COLO668 (cell line): ENCODE measurements at regions not wholly inside any gene's neighbourhood (a gene's known extent, or its start where the extent isn't known, plus 50 kb on each side); places are given as distances from the start of the nearest gene placed in this dataset.

Experiments
- DNase-seq: peaks from one replicate; lab custom pipeline; 2025; ENCODE audit not compliant: unreplicated experiment; lab: John Stamatoyannopoulos, UW

DNA sequence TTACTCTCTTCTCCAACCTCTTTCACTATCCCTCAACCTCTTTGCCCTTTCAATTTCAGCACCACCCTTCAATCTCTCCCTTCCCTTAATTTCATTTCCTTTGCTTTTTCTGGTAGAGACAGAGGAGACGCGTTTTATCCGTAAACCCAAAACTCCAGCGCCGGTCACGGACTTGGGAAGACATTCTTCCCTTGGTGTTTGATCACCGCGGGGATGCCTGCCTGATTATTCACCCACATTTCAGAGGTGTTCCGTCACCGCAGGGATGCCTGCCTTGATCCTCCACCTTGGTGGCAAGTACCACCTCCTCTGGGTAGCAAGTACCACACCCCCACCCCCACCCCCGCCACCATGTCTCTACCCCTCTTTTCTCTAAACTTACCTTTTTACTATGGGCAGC is 669.4 kb upstream of the PKDCC start:
- DNase-seq, result no peak

DNA sequence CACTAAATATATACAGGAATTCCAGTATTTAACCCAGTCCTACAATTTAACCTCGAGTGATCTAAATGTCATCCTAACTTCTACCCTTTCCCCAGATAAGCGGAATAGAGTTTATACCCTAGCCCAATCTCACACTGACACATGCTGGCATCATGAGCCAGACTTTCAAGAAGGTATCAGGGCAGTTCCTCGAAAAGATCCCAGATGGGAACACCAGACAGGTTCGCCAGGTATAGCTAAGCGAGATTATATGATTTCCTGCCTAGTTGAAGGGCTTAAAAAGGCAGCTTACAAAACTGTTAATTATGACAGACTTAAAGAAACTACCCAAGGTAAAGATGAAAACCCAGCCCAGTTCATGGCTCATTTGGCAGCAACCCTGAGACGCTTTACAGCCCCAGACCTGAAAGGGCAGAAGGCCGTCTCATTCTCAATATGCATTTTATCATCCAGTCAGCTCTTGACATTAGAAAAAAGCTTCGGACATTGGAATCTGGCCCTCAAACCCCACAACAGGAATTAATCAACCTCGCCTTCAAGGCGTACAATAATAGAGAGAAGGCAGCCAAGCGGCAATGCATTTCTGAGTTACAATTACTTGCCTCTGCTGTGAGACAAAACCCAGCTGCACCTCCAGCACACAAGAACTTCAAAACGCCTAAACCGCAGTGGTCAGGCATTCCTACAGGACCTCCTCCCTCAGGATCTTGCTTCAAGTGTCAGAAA is 668.2 kb upstream of the PKDCC start:
- DNase-seq, result no peak

DNA sequence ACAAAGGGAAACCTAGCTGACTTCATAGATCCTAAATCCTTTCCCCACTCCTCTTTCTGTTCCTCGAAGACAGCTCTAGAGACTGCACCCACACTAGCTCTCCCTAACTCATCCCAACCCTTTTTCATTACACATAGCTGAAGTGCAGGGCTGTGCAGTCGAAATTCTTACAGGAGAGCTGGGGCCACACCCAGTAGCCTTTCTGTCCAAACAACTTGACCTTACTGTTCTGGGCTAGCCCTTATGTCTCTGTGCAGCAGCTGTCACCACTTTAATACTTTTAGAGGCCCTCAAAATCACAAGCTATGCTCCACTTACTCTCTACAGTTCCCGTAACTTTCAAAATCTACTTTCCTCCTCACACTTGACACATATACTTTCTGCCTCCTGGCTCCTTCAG is 666.1 kb upstream of the PKDCC start:
- no peak for DNase-seq

DNA sequence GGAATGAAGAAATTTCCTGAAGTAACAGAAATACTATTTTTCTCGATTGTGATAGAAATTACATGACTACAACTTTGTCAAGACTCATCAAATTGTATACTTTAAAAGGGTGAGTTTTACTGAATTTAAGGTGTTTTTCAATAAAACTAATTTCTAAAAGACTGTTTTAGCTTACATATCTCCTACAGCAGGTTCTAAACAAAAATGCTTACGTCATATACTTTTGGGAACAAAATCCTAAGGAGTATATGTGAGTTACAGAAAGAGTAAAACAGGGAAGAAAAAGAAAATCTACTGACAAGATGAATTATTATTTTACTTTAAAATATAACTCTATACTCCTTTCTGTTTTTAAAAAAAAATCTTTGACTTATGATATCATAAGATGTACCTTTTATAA is 660.3 kb upstream of the PKDCC start:
- no peak for DNase-seq

DNA sequence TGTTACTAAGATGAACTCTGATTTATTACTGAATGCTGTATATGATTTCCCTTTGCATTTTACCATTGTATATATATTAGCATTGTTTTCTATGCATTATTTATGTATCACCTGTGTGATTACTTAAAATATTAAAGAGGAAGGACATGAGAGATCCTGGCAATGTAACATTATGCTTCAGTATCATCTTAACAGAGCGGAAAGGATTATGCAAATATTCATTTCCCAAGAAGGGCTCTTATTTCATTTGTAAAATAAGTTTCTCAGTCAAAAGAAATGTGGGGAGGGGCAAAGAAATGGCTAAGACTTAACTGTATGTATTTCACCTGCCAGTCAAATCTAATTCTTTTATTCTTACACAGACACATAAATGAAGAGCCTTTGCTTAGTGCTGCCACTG is 654.2 kb upstream of the PKDCC start:
- no peak for DNase-seq

DNA sequence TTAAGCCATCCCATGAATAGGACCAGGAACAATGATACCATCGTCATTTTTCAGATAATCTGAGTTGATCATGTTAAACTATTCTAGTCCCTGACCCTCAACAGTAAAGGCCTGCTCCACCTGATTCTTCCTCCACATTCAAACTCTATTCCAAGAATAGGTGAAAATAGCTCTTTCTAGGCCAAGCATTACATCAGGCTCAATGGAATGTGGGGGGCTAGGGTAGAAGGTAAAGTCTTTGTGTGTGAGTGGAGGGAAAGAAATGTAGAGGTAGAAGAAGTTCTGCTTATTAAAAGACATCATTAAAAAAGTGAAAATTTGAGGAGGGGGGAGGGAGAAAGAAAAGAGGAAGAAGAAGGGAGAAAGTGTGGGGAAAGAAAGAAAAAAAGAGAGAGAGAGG is 653.3 kb upstream of the PKDCC start:
- DNase-seq, result no peak

DNA sequence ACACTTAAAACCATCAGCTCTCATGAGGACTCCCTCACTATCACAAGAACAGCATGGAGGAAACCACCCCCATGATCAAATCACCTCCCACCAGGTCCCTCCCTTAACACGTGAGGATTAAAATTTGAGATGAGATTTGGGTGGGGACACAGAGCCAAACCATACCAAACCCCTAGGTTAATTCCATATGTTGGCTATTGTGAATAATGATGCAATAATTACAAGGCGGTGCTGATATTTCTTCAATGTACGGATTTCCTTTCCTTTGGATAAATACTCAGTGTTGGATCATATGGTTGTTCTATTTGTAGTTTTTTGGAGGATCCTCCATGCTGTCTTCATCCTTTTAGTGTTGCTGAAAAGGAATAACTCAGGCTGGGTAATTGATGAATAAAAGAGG is 652.1 kb upstream of the PKDCC start:
- no peak for DNase-seq

DNA sequence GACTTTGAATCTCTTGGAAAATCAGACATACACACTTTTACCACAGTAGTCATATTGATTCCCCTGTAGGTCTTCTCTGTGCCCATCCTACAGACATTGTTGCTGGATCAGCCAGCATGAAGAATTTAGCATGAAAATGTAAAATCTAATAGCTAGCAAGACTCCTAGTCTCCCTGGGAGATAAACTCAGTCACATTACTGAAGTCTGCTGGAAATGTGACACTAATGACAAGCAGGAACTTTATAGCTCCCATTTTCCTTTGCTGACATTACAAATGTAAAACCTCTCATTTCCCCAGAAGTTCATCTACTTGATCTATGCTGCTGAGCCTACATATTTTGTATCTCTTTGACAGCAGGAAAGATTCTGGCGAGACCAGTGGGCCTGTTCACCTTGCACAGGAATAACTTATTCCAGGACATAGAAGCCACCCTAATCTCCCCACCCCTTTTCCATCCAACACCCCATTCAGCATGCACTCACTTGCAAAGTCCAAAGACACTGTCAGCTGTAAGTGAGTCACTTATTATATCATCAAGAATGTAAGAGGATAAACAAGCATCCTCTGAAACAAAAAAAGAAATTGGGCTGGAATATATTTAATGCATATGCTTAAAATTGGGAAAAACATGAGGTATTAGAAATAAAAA is 648.3 kb upstream of the PKDCC start:
- no peak for DNase-seq

DNA sequence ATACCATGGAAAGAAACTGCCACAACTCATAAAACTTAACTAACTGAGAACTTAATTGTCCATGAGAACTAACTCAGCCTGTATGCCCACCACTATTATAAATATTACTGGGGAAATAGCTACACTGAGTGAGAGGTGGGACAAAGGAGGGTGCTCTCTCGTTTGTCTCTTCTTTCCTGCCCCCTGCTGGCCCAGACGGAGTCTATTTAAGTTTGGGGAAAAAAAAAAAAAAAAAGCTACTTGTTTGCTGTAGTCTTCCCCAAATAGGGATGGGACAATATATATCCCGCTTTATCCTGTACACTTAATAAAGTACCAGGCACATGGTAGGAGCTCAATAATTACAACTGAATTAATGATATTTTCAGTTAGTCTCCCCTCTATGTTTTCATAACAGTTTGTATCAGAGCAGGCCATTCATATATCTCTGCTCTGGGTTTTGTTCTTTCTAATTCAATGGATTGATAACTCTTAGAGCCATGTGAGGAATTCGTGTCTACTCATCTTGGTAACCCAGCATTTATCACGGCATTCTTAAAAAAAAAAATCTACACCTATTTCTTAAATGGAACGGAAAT is 647.6 kb upstream of the PKDCC start:
- DNase-seq, result no peak

DNA sequence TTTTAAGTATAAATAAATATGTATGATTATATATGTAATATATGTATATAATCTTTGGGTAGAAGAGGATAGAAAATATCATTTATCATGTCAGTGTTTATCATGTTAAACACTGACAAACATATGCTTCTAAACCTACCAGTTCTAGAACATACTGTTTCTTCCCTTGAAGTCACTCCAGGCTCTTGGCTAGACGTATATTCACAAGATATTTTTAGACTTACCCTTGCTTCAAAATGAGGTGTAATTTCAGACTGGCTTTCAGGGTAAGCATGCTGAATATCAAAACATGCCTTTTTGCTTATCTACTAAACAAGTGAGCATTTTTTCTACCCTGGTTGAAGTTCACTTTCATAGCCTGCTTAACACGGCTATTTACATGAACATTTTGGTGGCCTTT is 642.4 kb upstream of the PKDCC start:
- no peak for DNase-seq

DNA sequence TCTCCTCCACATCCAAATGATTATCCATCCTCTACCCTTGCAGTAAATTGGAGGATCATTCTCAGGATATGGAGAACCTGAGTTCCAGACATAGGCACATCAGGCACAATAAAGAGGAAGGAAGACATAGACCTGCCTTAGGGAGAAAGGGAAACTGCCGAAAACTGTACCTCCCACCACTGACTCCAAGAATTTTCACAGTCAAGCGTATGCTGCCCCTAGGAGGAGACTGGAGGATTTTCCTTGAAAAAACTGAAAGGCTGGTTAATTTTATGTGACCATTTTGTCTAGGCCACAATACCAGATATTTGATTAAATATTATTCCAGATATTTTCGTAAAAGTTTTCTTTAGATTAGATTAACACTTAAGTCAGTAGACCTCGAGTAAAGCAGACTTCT is 638.5 kb upstream of the PKDCC start:
- no peak for DNase-seq

DNA sequence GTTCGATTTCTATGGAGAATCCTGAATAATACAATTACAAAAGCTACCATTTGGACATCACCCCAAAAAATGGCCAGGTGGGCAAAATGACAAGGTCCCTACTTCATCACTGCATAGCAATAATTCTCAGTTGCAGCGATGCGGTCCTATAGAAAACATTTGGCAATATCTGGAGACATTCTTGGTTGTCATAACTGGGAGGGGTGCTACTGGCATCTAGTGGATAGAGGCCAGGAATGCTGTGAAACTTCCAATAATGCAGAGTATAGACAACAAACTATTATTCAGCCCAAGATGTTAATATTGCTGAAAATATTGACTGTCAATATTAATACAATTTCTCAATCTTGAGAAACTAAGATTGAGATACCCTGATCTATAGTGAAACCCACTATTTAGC is 637.8 kb upstream of the PKDCC start:
- DNase-seq, result no peak

DNA sequence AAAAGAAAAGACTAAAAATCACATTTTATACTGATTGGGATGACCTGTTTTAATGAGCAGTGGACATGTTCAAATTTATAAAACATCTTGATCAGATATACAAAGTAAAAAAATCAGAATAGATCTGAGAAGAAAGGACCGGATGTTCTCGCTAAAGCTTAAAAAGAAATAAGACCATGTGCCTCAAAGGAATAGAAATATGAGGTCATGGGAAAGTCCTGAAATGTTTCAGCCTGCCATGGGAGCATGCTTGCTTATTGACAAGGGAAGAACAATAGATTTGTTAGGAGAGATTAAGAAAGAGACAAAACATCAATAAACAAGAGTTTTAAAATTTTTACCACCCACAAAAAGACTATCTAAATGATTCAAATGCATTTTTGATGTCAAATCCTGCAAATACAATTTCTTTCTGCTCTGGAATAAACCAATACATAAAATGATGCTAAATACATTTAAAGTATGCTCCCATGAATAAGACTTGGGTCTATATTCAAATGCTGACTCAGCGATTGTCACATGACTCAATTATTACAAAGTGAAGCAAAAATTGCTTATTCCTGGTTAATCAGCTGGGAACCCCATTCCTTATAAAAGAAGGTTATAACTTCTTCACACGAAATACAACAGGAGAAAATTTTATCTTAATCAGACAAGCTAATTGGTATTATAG is 633.9 kb upstream of the PKDCC start:
- no peak for DNase-seq

DNA sequence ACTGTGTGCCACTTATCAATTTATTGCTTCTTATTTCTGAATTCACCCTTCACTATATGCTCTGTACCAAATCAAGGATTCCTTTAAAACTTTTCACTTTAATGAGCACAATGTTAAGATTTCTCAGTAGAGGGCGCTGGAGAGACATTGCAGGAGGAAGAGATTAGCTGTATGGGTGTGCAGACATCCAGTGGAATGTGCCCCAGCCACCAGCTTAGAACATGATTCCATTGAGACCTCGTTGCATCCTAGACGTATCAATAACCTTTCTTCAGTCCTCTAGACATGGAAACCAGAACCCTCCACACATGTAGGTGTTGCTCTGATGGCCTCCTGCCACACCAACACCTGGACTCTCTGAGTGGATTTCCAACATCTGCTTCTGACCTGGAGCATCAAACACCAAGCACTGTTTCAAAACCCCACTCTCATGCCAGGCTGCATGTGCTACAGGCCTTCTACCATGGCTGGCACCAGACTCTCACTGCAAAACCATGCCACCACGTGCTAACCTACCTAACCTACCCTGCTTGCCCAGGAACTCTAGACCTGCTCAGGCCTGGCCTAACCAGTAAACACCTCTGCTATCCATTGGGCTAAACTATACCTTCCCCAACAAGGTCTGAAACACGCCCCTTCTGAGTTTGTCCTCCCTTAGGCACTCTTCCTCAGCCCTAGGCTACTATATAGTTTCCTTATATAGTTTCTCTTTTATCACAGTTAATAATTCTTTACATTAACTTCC is 633.2 kb upstream of the PKDCC start:
- peak; percentile 2 for DNase-seq

DNA sequence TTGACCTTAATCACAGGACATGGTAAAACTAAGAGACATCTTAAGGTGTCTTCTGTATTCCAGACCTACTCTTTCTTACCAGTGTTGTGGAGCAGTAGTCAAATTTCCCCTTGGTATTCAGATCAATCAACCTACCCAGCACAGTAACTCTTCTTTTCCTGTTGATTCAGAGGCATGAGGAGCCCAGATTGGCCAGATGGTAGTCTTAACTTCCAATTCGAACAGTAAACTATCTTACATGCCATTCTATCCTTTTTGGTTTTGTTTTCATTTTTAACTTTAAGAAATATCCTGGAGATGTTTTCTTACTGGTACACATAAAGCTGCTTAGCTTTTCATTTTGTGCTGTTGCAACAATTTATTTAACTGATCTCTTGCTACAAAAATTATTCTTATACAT is 630.3 kb upstream of the PKDCC start:
- no peak for DNase-seq

DNA sequence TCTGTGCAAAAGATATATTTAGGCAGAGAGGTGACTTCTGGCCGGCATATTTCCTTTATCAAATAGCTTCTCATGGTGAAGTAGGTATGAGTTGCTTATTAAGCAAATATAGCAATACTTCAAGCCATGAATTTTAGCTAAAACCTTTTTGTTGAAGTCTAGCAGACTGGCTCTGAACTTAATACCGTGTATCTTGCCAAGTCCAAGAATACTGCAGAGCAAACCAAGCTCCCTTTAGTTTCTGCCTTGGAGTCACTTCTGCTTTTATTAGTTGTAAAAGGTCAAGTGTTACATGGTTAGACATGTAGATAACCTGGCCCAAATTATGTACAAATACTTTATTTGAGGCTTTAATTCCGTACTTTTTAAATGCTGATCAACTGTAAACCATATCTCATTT is 627.6 kb upstream of the PKDCC start:
- no peak for DNase-seq

DNA sequence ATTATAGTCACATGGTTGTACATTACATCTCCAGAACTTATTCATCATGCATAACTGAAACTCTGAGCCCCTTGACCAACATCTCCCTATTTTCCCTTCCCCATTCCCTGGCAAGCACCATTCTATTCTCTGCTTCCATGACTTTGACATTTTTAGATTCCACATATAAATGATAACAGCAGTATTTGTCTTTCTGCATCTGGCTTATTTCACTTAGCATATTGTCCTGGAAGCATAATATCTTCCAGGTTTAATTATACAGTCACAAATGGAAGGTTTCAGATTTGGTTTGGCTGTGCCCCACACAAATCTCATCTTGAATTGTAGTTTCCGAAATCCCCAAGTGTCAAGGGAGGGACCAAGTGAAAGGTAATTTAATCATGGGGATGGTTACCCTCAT is 626.9 kb upstream of the PKDCC start:
- no peak for DNase-seq

DNA sequence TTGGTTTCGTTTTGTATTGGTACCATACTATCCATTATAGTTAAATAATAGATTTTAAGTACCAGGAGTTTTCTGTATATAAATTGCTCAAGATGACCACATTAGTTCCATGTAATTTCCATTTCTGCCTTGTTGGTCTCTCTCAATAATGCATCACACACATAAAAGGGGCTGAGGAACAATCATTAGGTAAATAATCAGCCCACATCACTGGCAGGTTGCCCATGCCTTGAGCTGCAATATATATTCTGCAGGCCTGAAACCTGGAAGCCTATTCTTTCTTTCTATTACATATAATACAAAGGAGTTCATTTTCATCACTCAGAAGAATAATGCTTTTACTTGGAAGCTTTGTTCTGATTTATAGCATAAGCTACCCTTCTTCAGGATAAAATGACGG is 616.1 kb upstream of the PKDCC start:
- peak; percentile 39 for DNase-seq

DNA sequence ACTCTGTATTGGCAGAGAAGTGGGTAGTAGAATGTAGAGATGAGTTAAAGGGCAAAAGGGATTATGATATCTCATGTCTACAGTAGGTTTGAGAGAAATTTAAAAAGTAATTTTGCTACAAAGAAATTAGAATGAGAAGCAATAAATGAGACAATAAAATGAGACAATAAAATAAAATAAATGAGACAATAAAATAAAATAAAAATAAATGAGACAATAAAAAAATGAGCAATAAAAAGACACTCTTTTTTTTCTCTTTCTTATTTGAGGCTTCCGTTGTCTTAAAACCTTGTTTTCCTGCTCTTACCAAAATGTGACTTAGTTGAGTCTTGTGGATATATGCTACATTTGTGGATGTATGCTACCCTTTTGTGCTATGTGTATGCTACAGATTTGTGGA is 615.4 kb upstream of the PKDCC start:
- no peak for DNase-seq

DNA sequence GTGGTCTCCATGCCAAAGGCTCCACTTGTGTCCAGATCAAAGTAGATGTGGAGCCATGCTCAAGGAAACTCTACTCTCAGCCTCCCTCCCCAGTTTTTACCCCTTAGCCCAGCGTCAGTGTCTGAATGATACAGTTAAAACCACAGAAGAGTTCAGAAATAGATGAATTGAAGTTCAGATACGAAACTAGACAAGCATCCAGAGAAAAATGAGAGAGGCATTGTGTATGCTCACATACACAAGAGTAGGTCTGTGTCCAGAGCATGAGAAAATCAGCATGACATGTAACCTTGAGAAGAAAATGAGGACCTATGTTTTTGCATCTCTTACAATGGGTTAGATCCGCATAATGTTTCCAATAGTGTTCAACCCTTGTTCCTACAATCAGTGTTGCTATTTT is 612.8 kb upstream of the PKDCC start:
- DNase-seq, result no peak

DNA sequence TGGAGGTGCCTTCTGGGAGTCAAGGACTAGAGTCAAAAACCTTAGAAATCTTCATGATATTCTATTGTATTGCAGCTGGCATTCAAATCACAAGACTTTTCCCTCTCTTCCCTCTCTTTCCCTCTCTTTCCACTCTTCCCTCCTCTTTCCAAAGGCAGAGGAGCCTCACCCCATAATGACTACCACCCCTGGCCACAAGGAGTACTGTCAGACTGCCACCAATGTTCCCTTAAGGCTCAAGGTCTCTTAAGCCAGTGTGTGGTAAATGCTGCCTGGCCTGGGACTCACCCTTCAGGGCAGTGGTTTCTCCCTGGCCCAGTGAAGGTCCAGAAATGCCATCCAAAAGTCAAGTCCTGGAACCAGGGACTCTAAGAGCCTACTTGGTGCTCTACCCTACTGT is 605.9 kb upstream of the PKDCC start:
- no peak for DNase-seq

DNA sequence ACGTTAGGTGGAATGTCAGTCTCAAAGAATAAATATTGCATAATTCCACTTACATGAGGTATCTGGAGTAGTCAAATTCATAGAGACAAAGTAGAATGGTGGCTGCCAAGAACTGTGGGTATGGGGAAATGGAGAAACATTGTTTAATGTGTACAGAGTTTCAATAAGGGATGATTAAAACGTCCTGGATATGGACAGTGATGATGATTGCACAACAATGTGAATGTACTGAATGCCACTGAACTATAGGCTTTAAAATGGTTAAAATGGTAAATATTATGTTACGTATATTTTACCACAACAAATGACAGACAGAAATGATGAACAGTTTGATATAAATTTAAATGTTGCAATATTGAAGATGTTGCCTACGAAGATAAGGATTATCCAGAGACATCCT is 602.0 kb upstream of the PKDCC start:
- no peak for DNase-seq
